MCF 10A (cell line): ENCODE measurements at regions not wholly inside any gene's neighbourhood (a gene's known extent, or its start where the extent isn't known, plus 50 kb on each side); places are given as distances from the start of the nearest gene placed in this dataset.

ENCODE experiments used
- BruUV-seq: library from RNA; stranded (reverse); fragments of 400-500 nt; replicated peaks from 2 replicates; lab custom pipeline; 2021; lab: Mats Ljungman, UMichigan
- CTCF ChIA-PET: fragments of 300-600 bp; sonication (Branson Sonifier 250); formaldehyde crosslinking; extraction: SDS; loops from one replicate; lab custom pipeline; 2021; ENCODE audit warnings: antibody characterized with exemption, inconsistent platforms; lab: Yijun Ruan, JAX
- POLR2A ChIA-PET: fragments of 300-600, 350-650 bp; sonication (Branson Sonifier 250); formaldehyde crosslinking; extraction: SDS; loops from one replicate; lab custom pipeline; 2020; ENCODE audit warnings: antibody characterized with exemption, inconsistent platforms; lab: Yijun Ruan, JAX
- DNase-seq: peaks from one replicate; pipeline ENCODE4 v3.0.0-alpha.2; 2018; ENCODE audit not compliant: unreplicated experiment
- H3K27ac Mint-ChIP-seq: one replicate; pipeline ENCODE4 v1.8.0; 2022; ENCODE audit warnings: mild to moderate bottlenecking, low read depth, mixed read lengths; ENCODE audit not compliant: unreplicated experiment
- H3K27me3 Mint-ChIP-seq: one replicate; pipeline ENCODE4 v1.8.0; 2022; ENCODE audit warnings: mixed read lengths; ENCODE audit not compliant: insufficient read depth, unreplicated experiment
- H3K36me3 Mint-ChIP-seq: one replicate; pipeline ENCODE4 v1.8.0; 2022; ENCODE audit warnings: mild to moderate bottlenecking, moderate library complexity, mixed read lengths; ENCODE audit not compliant: insufficient read depth, unreplicated experiment
- H3K4me1 Mint-ChIP-seq: one replicate; pipeline ENCODE4 v1.8.0; 2022; ENCODE audit warnings: mixed read lengths; ENCODE audit not compliant: insufficient read depth, unreplicated experiment
- H3K4me3 Mint-ChIP-seq: one replicate; pipeline ENCODE4 v1.8.0; 2022; ENCODE audit warnings: mild to moderate bottlenecking, moderate library complexity, mixed read lengths; ENCODE audit not compliant: unreplicated experiment
- H3K9me3 Mint-ChIP-seq: one replicate; pipeline ENCODE4 v1.8.0; 2022; ENCODE audit warnings: mixed read lengths; ENCODE audit not compliant: unreplicated experiment
- intact Hi-C: fragments of 100-400 bp; cut with micrococcal nuclease; formaldehyde crosslinking; loops from 2 replicates; pipeline ENCODE4 v1.14.1; 2022
- TF ChIP-seq, protein P1 (sequence below): fragments of 200-600 bp; IDR thresholded peaks from one replicate; pipeline ENCODE4 v1.8.0; 2022; ENCODE audit warnings: antibody characterized with exemption, mild to moderate bottlenecking; ENCODE audit not compliant: unreplicated experiment

DNA sequence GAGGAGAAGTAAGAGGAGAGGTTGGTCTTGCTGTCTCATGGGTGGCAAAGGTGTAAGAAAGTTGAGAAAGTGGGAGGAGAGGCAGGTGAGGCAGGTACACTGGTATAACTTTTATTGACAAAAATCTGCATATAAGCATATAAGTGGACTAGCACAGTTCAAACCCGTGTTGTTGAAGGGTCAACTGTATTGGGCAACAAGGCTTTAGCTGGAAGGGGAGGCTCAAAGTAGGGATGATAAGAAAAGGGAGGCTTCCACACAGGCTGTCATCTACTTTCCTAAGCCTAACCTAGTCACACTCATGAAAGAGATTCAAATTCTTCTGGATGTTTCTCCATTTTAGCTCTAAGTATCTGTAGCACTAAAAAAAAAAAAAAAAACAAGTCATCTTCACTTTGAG is 188.1 kb upstream of the SEMA6D start:
- Mint-ChIP-seq H3K4me3 (no peak overlapping the region), H3K27ac (no peak overlapping the region), H3K36me3 (no peaks in the 10 kb centered on the region), H3K27me3 (no peaks in the 10 kb centered on the region), H3K9me3 (no peaks in the 10 kb centered on the region), H3K4me1 (no peaks in the 10 kb centered on the region)
- intact Hi-C loops = no loop called here
- TF ChIP-seq, protein P1, sequence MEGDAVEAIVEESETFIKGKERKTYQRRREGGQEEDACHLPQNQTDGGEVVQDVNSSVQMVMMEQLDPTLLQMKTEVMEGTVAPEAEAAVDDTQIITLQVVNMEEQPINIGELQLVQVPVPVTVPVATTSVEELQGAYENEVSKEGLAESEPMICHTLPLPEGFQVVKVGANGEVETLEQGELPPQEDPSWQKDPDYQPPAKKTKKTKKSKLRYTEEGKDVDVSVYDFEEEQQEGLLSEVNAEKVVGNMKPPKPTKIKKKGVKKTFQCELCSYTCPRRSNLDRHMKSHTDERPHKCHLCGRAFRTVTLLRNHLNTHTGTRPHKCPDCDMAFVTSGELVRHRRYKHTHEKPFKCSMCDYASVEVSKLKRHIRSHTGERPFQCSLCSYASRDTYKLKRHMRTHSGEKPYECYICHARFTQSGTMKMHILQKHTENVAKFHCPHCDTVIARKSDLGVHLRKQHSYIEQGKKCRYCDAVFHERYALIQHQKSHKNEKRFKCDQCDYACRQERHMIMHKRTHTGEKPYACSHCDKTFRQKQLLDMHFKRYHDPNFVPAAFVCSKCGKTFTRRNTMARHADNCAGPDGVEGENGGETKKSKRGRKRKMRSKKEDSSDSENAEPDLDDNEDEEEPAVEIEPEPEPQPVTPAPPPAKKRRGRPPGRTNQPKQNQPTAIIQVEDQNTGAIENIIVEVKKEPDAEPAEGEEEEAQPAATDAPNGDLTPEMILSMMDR = no peak
- BruUV-seq = no TSS peak
- CTCF ChIA-PET = interaction anchor here (0.7 kb wide), 1 partner anchor 18 kb away, joined by 6 read pairs; no protein-coding TSS in a partner anchor
- POLR2A ChIA-PET = no interaction called here
- DNase-seq = no peak

- POLR2A ChIA-PET = interaction anchor here (0.5 kb wide), 1 partner anchor 58 kb away, joined by 3 read pairs; no protein-coding TSS in a partner anchor
- Mint-ChIP-seq H3K4me1 (no peaks in the 10 kb centered on the region), H3K36me3 (no peaks in the 10 kb centered on the region), H3K27me3 (no peaks in the 10 kb centered on the region), H3K27ac (no peak overlapping the region), H3K9me3 (no peaks in the 10 kb centered on the region), H3K4me3 (no peak overlapping the region)
- TF ChIP-seq, protein P1 = no peak
- BruUV-seq = no TSS peak
- CTCF ChIA-PET = interaction anchor here (1.7 kb wide), 1 partner anchor 63 kb away, joined by 3 read pairs; no protein-coding TSS in a partner anchor
- no peak for DNase-seq
- intact Hi-C loops = no loop called here
Observed at GRCh38 chr15:47534673-47535072, 182.6 kb upstream of the SEMA6D start.

DNA sequence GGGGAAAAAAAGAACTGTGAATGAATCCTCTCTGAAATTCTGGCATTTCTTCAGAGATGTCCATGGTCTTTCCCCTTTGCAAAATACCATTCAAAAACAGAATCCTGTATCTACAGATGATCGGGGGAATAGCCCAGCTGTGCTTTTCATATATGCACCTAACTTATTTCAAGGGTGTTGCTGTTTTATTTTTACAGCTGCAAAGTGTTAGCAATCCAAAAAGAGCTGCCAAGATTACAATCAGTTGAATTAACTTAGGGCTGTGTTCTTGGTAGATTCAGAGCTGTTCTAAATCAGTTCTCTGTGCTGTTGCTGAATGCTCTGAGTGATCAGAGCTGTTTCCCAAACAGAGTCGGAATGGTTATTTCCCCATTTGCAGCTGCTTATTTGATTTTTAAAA is 175.7 kb upstream of the SEMA6D start:
- TF ChIP-seq, protein P1 = no peak
- no peaks in the 10 kb centered on the region for H3K4me1 Mint-ChIP-seq
- no peaks in the 10 kb centered on the region for H3K9me3 Mint-ChIP-seq
- DNase-seq = no peak
- intact Hi-C loops = no loop called here
- no TSS peak for BruUV-seq
- ChIA-PET CTCF (no interaction called here), POLR2A (interaction anchor here (0.6 to 0.9 kb wide), 2 partner anchors 103 to 248 kb away, joined by 3 to 5 read pairs; no protein-coding TSS in a partner anchor)
- no peak overlapping the region for H3K4me3 Mint-ChIP-seq
- no peak overlapping the region for H3K27ac Mint-ChIP-seq
- no peaks in the 10 kb centered on the region for H3K27me3 Mint-ChIP-seq
- H3K36me3 Mint-ChIP-seq = no peaks in the 10 kb centered on the region

GRCh38 chr15:47542312-47542989 is 174.9 kb upstream of the SEMA6D start:
- CTCF ChIA-PET = interaction anchor here (0.5 kb wide), 1 partner anchor 9 kb away, joined by 3 read pairs; no protein-coding TSS in a partner anchor
- POLR2A ChIA-PET = no interaction called here

More at GRCh38 chr15:47542312-47542989, 174.9 kb upstream of the SEMA6D start:
- BruUV-seq = no TSS peak
- intact Hi-C loops = no loop called here
- no peak for DNase-seq
- TF ChIP-seq, protein P1 = no peak
- Mint-ChIP-seq H3K4me1 (no peaks in the 10 kb centered on the region), H3K36me3 (no peaks in the 10 kb centered on the region), H3K27me3 (no peaks in the 10 kb centered on the region), H3K9me3 (no peaks in the 10 kb centered on the region), H3K4me3 (no peak overlapping the region), H3K27ac (no peak overlapping the region)
